HG03280 (cell line): ENCODE measurements at regions not wholly inside any gene's neighbourhood (a gene's known extent, or its start where the extent isn't known, plus 50 kb on each side); places are given as distances from the start of the nearest gene placed in this dataset.

Source experiments
- ATAC-seq: cut with Tn5 transposase; IDR thresholded peaks from one replicate; pipeline ENCODE4 v1.9.1; 2021; ENCODE audit warnings: mild to moderate bottlenecking, moderate library complexity; ENCODE audit not compliant: unreplicated experiment

DNA sequence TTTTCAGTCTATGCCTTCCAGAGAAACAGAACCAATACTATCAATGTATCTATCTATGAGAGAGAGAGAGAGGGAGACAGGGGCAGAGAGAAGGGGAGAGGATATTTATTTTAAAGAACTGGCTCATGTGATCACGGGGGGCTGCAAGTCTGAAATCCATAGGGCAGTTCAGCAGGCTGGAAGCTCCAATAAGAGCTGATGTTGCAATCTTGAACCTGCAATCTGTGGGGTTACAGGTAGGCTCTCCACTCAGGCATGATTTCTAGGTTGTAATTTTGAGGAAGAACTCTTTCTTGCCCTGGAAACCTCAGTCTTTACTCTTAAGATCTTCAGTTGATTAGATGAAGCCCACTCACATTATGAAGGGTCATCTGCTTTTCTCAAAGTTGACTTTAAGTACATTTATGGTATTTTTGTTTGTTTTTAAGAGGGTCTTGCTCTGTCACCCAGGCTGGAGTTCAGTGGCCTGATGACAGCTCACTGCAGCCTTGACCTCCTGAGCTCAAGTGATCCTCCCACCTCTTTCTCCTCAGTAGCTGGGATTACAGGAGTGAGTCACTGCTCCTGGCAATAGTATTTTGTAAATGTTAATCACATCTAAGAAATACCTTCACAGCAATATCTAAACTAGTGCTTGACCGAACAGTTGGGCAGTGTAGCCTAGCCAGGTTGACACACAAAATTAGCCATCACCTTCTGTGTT lies 376.4 kb downstream of the FGF9 start:
- no peak for ATAC-seq

- no peak for ATAC-seq
Observed at GRCh38 chr13:22047785-22048104, 376.9 kb downstream of the FGF9 start.

GRCh38 chr13:22049384-22049783 lies 378.5 kb downstream of the FGF9 start:
- ATAC-seq = no peak

DNA sequence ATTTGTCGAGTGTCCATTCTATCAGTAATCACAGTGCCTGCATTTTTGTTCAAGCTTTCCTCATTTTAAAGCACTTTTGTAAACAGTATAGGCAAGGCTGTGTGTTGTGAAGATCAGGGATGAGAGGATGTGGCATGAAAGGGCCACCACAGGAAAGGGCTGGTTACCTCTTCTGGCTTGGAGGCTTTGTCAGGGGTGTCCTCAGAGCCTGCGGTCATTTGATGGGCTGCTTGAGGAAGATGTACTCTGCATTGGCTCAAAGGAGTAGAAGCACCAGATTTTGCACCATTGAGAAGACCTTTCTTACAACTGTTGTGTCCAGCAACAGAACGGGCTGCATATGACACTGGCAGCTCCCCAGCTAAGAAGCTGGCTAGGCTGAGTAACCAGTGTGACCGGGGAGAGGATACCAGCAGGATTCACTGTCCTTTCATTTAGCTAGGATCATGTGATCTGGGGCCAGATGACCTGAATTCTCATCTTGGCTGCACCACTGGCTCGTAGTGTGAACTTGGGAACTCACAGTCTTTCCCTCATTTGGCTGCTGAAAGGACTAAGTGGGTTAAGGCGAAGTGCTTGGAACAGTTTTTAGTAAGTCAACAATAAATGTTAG lies 380.2 kb downstream of the FGF9 start:
- ATAC-seq = no peak

DNA sequence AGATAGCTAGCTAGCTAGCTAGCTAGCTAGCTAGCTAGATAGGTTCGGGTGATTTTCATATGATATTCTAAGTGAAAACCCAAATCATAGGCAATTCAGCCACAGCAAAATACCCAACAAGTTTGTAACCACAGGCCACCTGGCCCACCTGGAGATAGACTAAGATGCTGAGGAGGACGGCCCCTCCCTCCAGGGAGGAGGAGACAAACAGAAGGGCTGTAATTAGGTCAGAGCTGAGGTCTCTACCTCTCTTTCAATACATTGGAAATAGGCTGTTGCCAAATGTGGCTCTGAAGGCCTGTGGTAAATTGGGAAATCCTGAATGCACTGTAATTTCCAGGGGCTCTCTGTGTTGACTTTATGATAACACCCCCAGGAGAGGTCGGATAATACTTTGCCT lies 382.2 kb downstream of the FGF9 start:
- no peak for ATAC-seq

- ATAC-seq = no peak
Observed at GRCh38 chr13:22055259-22055658, 384.4 kb downstream of the FGF9 start.

DNA sequence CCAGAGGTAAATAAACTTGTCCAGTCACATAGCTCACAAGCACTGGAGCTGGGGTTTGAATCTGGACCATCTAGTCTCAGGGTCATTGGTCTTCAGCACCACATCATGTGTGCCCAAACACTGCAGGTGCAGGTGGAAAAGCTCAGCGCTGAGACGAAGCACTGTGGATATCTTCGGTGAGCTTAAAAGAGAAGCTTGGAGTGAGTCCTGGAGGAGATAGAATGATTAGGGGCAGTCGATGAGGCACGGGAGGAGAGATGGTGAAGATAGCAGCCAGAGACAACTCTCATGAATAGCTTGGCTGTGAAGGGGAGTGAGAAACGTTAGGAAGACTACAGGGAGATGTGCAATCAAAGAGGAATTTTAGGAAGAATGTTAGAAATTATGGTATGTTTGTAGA lies 389.3 kb downstream of the FGF9 start:
- ATAC-seq = no peak

DNA sequence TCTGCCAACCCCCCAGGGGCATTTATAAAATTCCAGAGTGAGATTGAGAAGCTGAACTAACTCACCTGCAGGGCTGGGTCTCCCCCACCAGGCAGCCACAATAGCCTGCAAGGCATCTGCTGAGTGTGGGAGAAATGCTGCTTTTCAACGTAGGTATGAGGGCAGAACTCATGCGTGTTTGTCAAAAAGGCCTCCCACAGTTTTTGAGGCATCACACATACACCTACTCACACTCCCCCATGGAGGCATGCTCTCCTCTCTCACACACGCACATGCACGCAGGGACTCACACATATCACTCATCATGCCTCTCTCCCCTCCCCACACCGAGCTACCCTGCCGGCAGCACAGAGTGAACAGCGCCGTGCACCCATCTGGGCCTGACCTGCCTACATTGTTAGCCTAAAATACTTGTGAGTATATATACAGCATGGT lies 390.5 kb downstream of the FGF9 start:
- peak; percentile 69 for ATAC-seq

DNA sequence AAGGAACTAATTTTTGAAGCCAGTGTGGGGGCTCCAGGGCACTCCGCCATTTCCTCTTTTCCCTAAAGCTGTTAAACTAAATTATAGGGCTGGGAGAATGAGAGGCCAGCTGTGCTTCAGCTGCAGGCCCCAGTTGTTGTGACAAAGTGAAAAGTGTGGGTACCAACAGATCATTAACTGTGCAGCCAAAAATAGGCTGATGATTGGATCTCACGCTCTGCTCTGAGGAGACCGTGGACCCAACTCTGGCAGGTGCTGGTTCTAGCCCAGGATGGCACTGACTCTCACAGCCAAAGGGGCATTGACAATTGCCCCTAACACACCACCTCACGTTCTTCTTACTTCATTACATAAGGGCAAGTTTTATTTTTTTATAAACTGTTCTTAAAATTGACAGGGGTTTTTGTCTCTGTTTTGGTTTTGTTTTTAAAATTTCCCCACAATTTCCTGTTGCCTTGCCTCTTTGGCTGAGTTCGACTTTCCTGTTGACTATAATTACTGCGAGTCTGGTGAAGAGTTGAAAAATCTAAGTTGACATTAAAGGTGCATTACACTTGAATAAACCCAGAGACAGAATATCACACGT lies 391.0 kb downstream of the FGF9 start:
- ATAC-seq = peak; percentile 66

DNA sequence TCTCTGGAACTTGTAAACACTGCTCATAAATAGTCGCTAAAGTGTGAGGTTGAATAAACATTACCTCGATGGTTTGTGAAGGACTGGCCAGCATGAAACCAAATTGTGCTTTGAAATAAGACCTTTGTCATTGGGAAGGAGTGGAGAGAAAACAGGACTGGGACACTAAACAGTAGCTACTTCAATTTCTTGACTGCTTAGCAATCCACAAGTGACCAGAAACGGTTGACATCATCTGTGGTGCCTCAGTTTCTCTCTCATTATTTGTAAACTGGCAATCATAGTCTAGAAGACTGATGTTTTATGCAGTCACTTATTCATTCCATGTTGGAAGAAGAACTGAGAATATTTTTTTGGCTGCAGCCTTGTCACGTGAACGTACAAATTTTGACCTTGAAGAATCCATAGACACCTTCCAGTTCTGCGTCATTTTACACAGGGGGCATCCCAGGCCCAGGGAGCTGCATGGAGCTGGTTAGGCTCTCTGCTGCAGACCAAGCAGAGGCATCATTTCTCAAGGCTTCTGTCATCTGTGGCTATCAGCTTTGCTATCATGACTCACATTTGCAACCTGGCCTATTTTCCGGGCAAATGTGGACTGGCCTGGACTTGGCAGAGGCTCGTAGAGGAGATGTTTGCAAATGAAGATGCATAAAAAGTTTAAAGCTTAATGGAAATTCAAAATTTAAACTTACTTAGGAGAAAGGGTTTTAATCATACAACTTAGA lies 391.8 kb downstream of the FGF9 start:
- ATAC-seq = no peak

DNA sequence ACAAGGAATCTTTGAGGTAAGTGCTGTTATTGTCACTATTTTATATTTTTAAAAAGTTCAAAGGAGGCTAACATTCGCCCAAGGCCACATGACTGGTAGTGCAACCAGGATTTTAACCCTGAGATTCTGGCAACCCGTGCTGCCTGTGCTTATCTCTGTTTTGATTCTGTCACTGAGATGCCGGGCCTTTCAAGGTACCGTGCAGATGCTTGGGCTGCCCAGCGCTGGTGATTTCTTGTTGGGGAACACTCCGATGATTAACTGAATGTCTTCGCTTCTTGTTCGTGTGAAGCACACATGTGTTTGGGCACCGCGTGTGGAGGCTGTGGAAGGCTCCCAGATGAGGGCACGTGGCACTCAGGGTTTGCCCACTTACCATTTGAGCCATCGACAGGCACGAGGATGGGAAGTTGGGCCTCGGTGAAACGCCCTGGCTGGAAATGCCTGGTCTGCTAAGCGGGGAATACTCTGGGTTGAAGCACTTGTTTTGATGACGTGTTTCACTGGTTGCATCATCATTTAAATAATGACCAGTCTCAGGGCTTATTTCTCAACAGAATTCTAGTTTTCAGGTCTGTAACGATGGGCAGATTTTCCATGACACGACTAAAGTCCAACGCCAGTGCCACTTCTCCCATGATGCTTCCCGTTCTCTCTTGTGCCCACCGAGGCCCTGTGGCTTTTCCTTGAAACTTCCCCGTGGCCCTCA lies 392.7 kb downstream of the FGF9 start:
- ATAC-seq = no peak

DNA sequence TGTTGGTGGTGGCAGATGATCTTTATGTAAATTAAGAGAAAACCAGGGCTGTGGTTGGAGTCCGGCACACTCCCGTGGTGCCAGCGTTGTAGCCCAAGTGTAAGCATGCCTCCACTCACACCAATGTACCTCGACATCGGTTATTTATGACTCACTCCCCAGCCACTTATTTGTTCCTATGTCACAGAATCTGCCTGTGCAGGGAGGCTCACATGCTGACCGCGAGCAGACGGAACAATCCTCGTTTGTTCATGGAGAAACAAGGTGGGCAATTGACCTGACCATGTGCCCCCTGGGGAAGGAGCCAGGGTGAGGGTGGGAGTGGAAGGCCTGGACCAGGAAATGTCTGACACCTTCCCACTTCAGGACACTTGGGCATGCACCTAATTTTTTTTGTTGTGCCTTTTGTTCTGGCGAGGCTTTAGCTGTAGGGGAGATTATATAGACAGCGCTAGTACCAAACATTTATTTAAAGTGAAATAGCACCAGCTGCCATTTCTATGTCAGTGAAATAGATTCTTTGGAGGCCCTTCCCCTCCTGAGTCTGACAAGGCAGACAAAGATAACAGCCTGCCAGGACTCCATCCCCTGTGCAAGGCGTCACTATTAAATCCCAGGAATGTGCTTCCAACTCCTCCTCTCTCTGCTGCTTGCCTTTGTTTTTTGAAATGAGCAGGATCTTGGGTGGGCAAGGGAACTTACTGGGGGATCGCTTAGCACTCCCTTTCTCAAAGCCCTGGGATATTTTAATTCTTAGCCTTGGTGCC lies 394.2 kb downstream of the FGF9 start:
- no peak for ATAC-seq

- peak; percentile 57 for ATAC-seq
Observed at GRCh38 chr13:22073718-22074117, 402.8 kb downstream of the FGF9 start.

GRCh38 chr13:22074403-22074802 lies 403.5 kb downstream of the FGF9 start:
- no peak for ATAC-seq

- no peak for ATAC-seq
Observed at GRCh38 chr13:22076658-22077057, 405.8 kb downstream of the FGF9 start.

DNA sequence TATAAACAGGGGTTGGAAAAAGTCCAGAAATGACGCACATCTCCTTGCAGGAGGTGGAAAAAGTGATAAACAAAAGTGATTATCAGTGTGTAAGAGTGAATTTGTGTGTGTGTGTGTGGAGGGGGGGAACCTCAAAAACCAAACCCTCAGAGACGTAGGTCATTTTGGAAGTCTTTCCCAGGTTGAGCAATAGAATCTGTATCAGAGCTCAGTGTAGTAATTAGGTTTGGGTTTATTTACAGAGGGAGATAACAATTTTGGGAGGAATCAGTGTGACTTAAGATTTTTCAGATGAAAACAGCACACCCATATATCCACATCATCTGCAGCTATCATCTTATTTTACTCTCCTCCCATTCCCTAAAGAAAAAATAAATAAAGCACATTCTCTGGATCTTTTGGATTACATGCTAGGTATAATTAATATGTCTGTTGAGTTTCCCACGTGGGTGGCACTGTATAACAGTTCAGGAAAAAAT lies 406.4 kb downstream of the FGF9 start:
- ATAC-seq = no peak

DNA sequence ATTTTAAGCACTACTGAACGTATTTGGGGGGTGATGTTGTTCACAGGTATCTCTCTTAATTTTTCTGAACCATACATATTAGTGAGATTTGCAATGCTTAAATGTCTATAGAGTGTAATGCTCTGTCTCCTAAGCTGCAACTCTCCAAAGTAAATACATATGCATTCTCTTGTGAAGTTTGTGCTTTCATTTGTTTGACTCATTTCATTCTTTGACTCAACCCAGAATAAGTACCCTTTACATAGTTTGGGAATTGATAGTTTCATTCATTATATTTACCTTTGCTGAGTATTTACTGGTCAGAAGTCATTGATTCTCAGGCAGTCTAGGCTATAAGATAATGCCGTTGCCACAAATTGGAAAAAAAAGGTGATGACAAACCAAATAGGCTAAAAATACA lies 406.9 kb downstream of the FGF9 start:
- no peak for ATAC-seq

- no peak for ATAC-seq
Observed at GRCh38 chr13:22079961-22080360, 409.1 kb downstream of the FGF9 start.

GRCh38 chr13:22080832-22081231 lies 410.0 kb downstream of the FGF9 start:
- ATAC-seq = no peak

GRCh38 chr13:22081430-22081829 lies 410.6 kb downstream of the FGF9 start:
- ATAC-seq = no peak
